Fibroblast of skin of left biceps (primary cell): ENCODE measurements at regions not wholly inside any gene's neighbourhood (a gene's known extent, or its start where the extent isn't known, plus 50 kb on each side); places are given as distances from the start of the nearest gene placed in this dataset.
"Not testable (repeated sequence)": the region's sequence is repeated elsewhere in the genome, so short reads cannot be mapped to it uniquely, and the experiment has no call there.

Experiments used
- DNase-seq, 2 experiments: peaks; one replicate each; pipeline ENCODE4 v3.0.0-alpha.2; 2013; ENCODE audit warnings: low read depth in 2 of 2

GRCh38 chr2:8118940-8119781 lies 562.7 kb upstream of the ID2 start:
- no peak for DNase-seq

- no peak for DNase-seq
These were observed 561.9 kb upstream of the ID2 start for GRCh38 chr2:8119782-8120505.

GRCh38 chr2:8120506-8120860 lies 561.4 kb upstream of the ID2 start:
- no peak for DNase-seq

GRCh38 chr2:8121022-8121825 lies 560.6 kb upstream of the ID2 start:
- DNase-seq, result peak; percentile 77

GRCh38 chr2:8121826-8122513 lies 559.9 kb upstream of the ID2 start:
- DNase-seq, result no peak

GRCh38 chr2:8122520-8122919 lies 559.3 kb upstream of the ID2 start:
- no peak for DNase-seq

- DNase-seq, result no peak
These were observed 558.4 kb upstream of the ID2 start for GRCh38 chr2:8123464-8123863.

GRCh38 chr2:8125741-8126711 lies 555.8 kb upstream of the ID2 start:
- no peak for DNase-seq

GRCh38 chr2:8126783-8127182 lies 555.1 kb upstream of the ID2 start:
- no peak for DNase-seq

- DNase-seq, result not testable (repeated sequence)
These were observed 550.4 kb upstream of the ID2 start for GRCh38 chr2:8131423-8131822.

- DNase-seq, result no peak
These were observed 549.5 kb upstream of the ID2 start for GRCh38 chr2:8132351-8132831.

GRCh38 chr2:8132879-8133278 lies 549.0 kb upstream of the ID2 start:
- no peak for DNase-seq

- DNase-seq, result no peak
These were observed 548.5 kb upstream of the ID2 start for GRCh38 chr2:8133363-8133762.

GRCh38 chr2:8133913-8134472 lies 547.9 kb upstream of the ID2 start:
- no peak for DNase-seq

- DNase-seq, result no peak
These were observed 547.4 kb upstream of the ID2 start for GRCh38 chr2:8134473-8134932.

- DNase-seq, result no peak
These were observed 546.7 kb upstream of the ID2 start for GRCh38 chr2:8134985-8135682.

GRCh38 chr2:8137801-8138200 lies 544.1 kb upstream of the ID2 start:
- DNase-seq, result no peak

GRCh38 chr2:8138525-8138922 lies 543.3 kb upstream of the ID2 start:
- no peak for DNase-seq

- DNase-seq, result no peak
These were observed 542.8 kb upstream of the ID2 start for GRCh38 chr2:8138923-8139667.
